ENCODE measurements at regions not wholly inside any gene's neighbourhood (a gene's known extent, or its start where the extent isn't known, plus 50 kb on each side); places are given as distances from the start of the nearest gene placed in this dataset.

DNA sequence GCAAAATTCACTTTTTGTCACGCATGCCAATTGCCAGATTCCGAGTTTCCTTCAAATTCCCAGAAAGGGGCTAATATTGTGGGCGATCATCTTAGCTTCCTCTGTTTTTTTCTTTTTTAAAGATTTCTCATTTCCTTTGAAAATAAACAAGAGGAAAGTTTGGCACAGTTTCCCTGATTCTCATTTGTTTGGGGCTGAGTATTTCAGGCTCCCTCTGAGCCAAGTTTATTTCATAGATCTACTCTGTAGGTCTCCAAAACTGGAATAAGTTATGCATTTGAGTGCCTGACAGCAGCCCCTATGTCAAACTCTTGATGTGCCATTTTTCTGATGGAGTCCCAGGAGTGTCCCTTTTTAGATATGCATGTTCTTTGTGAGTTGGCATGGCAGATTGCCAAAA is 1297.2 kb upstream of the WWC1 start:
- Histone ChIP-seq H2BK5ac (ENCODE audit: low read depth, low read length, poor library complexity, severe bottlenecking) (no peak overlapping the region), H3K4me2 (ENCODE audit: low read length, poor library complexity, severe bottlenecking) (no peak overlapping the region), H3K18ac (ENCODE audit: low read depth in 1 of 2, low read length in 2 of 2) (no peak overlapping the region), H3K27me3 (ENCODE audit: control insufficient read depth in 1 of 2, insufficient read depth in 1 of 2, low read length in 2 of 2) (no peaks in the 10 kb centered on the region), H3K14ac (ENCODE audit: low read length in 2 of 2) (no peak overlapping the region), H2AFZ (ENCODE audit: low read depth, low read length) (no peak overlapping the region), H3K9me3 (ENCODE audit: control insufficient read depth, low read length) (no peaks in the 10 kb centered on the region), H4K8ac (ENCODE audit: low read length) (no peak overlapping the region), H2BK15ac (ENCODE audit: low read depth, poor library complexity, severe bottlenecking) (no peak overlapping the region), H3K36me3 (ENCODE audit: control insufficient read depth in 1 of 2, insufficient read depth in 2 of 2, low read depth in 1 of 2, low read length in 2 of 2) (no peaks in the 10 kb centered on the region), H2AK5ac (ENCODE audit: low read length, severe bottlenecking) (no peak overlapping the region), H3K79me1 (replicated peaks; ENCODE audit: low read length, poor library complexity, severe bottlenecking) (no peaks in the 10 kb centered on the region), H3K4me1 (ENCODE audit: control insufficient read depth, insufficient read depth, low read depth, low read length) (no peaks in the 10 kb centered on the region), H4K91ac (ENCODE audit: low read length) (no peak overlapping the region), H3K23ac (ENCODE audit: low read length in 2 of 2) (no peak overlapping the region), H3K4me3 (ENCODE audit: insufficient read depth in 1 of 2, low read depth in 1 of 2, low read length in 2 of 2) (no peak overlapping the region), H2BK120ac (ENCODE audit: low read depth, low read length) (no peak overlapping the region), H3K4ac (ENCODE audit: low read depth in 1 of 2, low read length in 2 of 2) (no peak overlapping the region), H3K9ac (ENCODE audit: low read length) (no peak overlapping the region), H3K27ac (ENCODE audit: low read length, poor library complexity, severe bottlenecking) (no peak overlapping the region), H2BK12ac (ENCODE audit: low read length in 2 of 2) (no peak overlapping the region)
- WGBS: 100% methylated on average over 3 of the region's 3 CpGs
- DNase-seq: no peak

- Histone ChIP-seq H4K91ac (ENCODE audit: low read length) (no peak overlapping the region), H3K9me3 (ENCODE audit: control insufficient read depth, low read length) (no peaks in the 10 kb centered on the region), H3K27me3 (ENCODE audit: control insufficient read depth in 1 of 2, insufficient read depth in 1 of 2, low read length in 2 of 2) (no peaks in the 10 kb centered on the region), H3K27ac (ENCODE audit: low read length, poor library complexity, severe bottlenecking) (no peak overlapping the region), H4K8ac (ENCODE audit: low read length) (no peak overlapping the region), H2BK120ac (ENCODE audit: low read depth, low read length) (no peak overlapping the region), H3K4me2 (ENCODE audit: low read length, poor library complexity, severe bottlenecking) (no peak overlapping the region), H3K36me3 (ENCODE audit: control insufficient read depth in 1 of 2, insufficient read depth in 2 of 2, low read depth in 1 of 2, low read length in 2 of 2) (no peaks in the 10 kb centered on the region), H3K18ac (ENCODE audit: low read depth in 1 of 2, low read length in 2 of 2) (no peak overlapping the region), H3K23ac (ENCODE audit: low read length in 2 of 2) (no peak overlapping the region), H3K14ac (ENCODE audit: low read length in 2 of 2) (no peak overlapping the region), H2AK5ac (ENCODE audit: low read length, severe bottlenecking) (no peak overlapping the region), H3K4me3 (ENCODE audit: insufficient read depth in 1 of 2, low read depth in 1 of 2, low read length in 2 of 2) (no peak overlapping the region), H2BK5ac (ENCODE audit: low read depth, low read length, poor library complexity, severe bottlenecking) (no peak overlapping the region), H2AFZ (ENCODE audit: low read depth, low read length) (no peak overlapping the region), H2BK12ac (ENCODE audit: low read length in 2 of 2) (no peak overlapping the region), H3K9ac (ENCODE audit: low read length) (no peak overlapping the region), H2BK15ac (ENCODE audit: low read depth, poor library complexity, severe bottlenecking) (no peak overlapping the region), H3K79me1 (replicated peaks; ENCODE audit: low read length, poor library complexity, severe bottlenecking) (no peaks in the 10 kb centered on the region), H3K4me1 (ENCODE audit: control insufficient read depth, insufficient read depth, low read depth, low read length) (no peaks in the 10 kb centered on the region), H3K4ac (ENCODE audit: low read depth in 1 of 2, low read length in 2 of 2) (no peak overlapping the region)
- no peak for DNase-seq
- WGBS: no CpG with 5 or more reads among the region's 3 CpGs
Measured at GRCh38 chr5:167001246-167001645, 1290.2 kb upstream of the WWC1 start.

- WGBS: 92% methylated on average over 9 of the region's 10 CpGs
- no peaks in the 10 kb centered on the region for H3K9me3 ChIP-seq (ENCODE audit: control insufficient read depth, low read length)
- no peak overlapping the region for H2BK15ac ChIP-seq (ENCODE audit: low read depth, poor library complexity, severe bottlenecking)
- H2AFZ ChIP-seq (ENCODE audit: low read depth, low read length): no peak overlapping the region
- H3K27ac ChIP-seq (ENCODE audit: low read length, poor library complexity, severe bottlenecking): no peak overlapping the region
- no peaks in the 10 kb centered on the region for H3K36me3 ChIP-seq (ENCODE audit: control insufficient read depth in 1 of 2, insufficient read depth in 2 of 2, low read depth in 1 of 2, low read length in 2 of 2)
- no peak overlapping the region for H3K9ac ChIP-seq (ENCODE audit: low read length)
- H3K4me2 ChIP-seq (ENCODE audit: low read length, poor library complexity, severe bottlenecking): no peak overlapping the region
- H3K4me3 ChIP-seq (ENCODE audit: insufficient read depth in 1 of 2, low read depth in 1 of 2, low read length in 2 of 2): no peak overlapping the region
- H3K23ac ChIP-seq (ENCODE audit: low read length in 2 of 2): no peak overlapping the region
- H4K91ac ChIP-seq (ENCODE audit: low read length): no peak overlapping the region
- H3K4me1 ChIP-seq (ENCODE audit: control insufficient read depth, insufficient read depth, low read depth, low read length): no peaks in the 10 kb centered on the region
- no peak overlapping the region for H3K18ac ChIP-seq (ENCODE audit: low read depth in 1 of 2, low read length in 2 of 2)
- H2BK120ac ChIP-seq (ENCODE audit: low read depth, low read length): no peak overlapping the region
- H2BK5ac ChIP-seq (ENCODE audit: low read depth, low read length, poor library complexity, severe bottlenecking): no peak overlapping the region
- H4K8ac ChIP-seq (ENCODE audit: low read length): no peak overlapping the region
- no peaks in the 10 kb centered on the region for H3K27me3 ChIP-seq (ENCODE audit: control insufficient read depth in 1 of 2, insufficient read depth in 1 of 2, low read length in 2 of 2)
- no peak overlapping the region for H2BK12ac ChIP-seq (ENCODE audit: low read length in 2 of 2)
- no peak overlapping the region for H3K4ac ChIP-seq (ENCODE audit: low read depth in 1 of 2, low read length in 2 of 2)
- no peaks in the 10 kb centered on the region for H3K79me1 ChIP-seq (replicated peaks; ENCODE audit: low read length, poor library complexity, severe bottlenecking)
- no peak overlapping the region for H2AK5ac ChIP-seq (ENCODE audit: low read length, severe bottlenecking)
- DNase-seq: no peak
- no peak overlapping the region for H3K14ac ChIP-seq (ENCODE audit: low read length in 2 of 2)
Measured at GRCh38 chr5:167008705-167009104, 1282.7 kb upstream of the WWC1 start.

DNA sequence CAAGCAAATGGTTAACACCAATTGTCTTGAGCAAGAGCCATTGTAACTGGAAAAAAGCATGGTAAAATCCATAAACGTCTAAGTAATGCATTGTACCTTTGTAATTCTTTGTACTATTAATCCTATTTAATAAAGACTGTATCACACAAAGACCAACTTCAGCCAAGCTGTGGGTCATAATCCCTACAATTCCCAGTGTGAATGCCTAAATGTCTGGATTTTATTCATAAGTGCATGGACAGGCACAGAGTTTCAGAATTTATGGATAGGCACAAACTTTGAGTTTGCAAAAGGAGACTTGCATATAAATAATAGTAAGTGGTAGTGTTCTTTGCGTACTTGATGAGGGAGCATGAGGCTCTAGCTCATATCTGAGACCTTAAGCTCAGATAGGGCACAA is 1280.2 kb upstream of the WWC1 start:
- Histone ChIP-seq H3K4me2 (ENCODE audit: low read length, poor library complexity, severe bottlenecking) (no peak overlapping the region), H3K27ac (ENCODE audit: low read length, poor library complexity, severe bottlenecking) (no peak overlapping the region), H3K79me1 (replicated peaks; ENCODE audit: low read length, poor library complexity, severe bottlenecking) (no peaks in the 10 kb centered on the region), H4K91ac (ENCODE audit: low read length) (no peak overlapping the region), H3K36me3 (ENCODE audit: control insufficient read depth in 1 of 2, insufficient read depth in 2 of 2, low read depth in 1 of 2, low read length in 2 of 2) (no peaks in the 10 kb centered on the region), H3K27me3 (ENCODE audit: control insufficient read depth in 1 of 2, insufficient read depth in 1 of 2, low read length in 2 of 2) (no peaks in the 10 kb centered on the region), H3K9me3 (ENCODE audit: control insufficient read depth, low read length) (no peaks in the 10 kb centered on the region), H3K14ac (ENCODE audit: low read length in 2 of 2) (no peak overlapping the region), H2AFZ (ENCODE audit: low read depth, low read length) (no peak overlapping the region), H2AK5ac (ENCODE audit: low read length, severe bottlenecking) (no peak overlapping the region), H3K4me1 (ENCODE audit: control insufficient read depth, insufficient read depth, low read depth, low read length) (no peaks in the 10 kb centered on the region), H3K4ac (ENCODE audit: low read depth in 1 of 2, low read length in 2 of 2) (no peak overlapping the region), H2BK5ac (ENCODE audit: low read depth, low read length, poor library complexity, severe bottlenecking) (no peak overlapping the region), H3K18ac (ENCODE audit: low read depth in 1 of 2, low read length in 2 of 2) (no peak overlapping the region), H3K23ac (ENCODE audit: low read length in 2 of 2) (no peak overlapping the region), H3K4me3 (ENCODE audit: insufficient read depth in 1 of 2, low read depth in 1 of 2, low read length in 2 of 2) (no peak overlapping the region), H2BK12ac (ENCODE audit: low read length in 2 of 2) (no peak overlapping the region), H2BK120ac (ENCODE audit: low read depth, low read length) (no peak overlapping the region), H3K9ac (ENCODE audit: low read length) (no peak overlapping the region), H2BK15ac (ENCODE audit: low read depth, poor library complexity, severe bottlenecking) (no peak overlapping the region), H4K8ac (ENCODE audit: low read length) (no peak overlapping the region)
- 74% methylated on average over 2 of the region's 2 CpGs for WGBS
- no peak for DNase-seq
